IMR-90 (cell line): ENCODE measurements at regions not wholly inside any gene's neighbourhood (a gene's known extent, or its start where the extent isn't known, plus 50 kb on each side); places are given as distances from the start of the nearest gene placed in this dataset.
A peak's percentile ranks its signal among the peaks of the same experiment; 100 is the strongest.

Source experiments
- ATAC-seq: fragments of 200-7000 bp; cut with Tn5 transposase; 2 replicates; pipeline ENCODE4 v1.9.1; 2020; ENCODE audit warnings: low read depth, mild to moderate bottlenecking, moderate library complexity
- BruUV-seq: library from RNA; stranded (reverse); fragments of 400-500 nt; replicated peaks from 2 replicates; lab custom pipeline; 2021; lab: Mats Ljungman, UMichigan
- CTCF ChIA-PET: fragments of 300-600 bp; formaldehyde crosslinking; extraction: SDS; loops from one replicate; lab custom pipeline; 2021; ENCODE audit warnings: antibody characterized with exemption; lab: Yijun Ruan, JAX
- POLR2A ChIA-PET: fragments of 300-600 bp; sonication (Branson Sonifier 250); formaldehyde crosslinking; loops from one replicate; lab custom pipeline; 2022; ENCODE audit warnings: antibody characterized with exemption; ENCODE audit not compliant: unreplicated experiment; lab: Charles Lee
- DNase-seq: peaks from one replicate; pipeline ENCODE4 v3.0.0; 2013
- H2AFZ ChIP-seq: replicated peaks from 2 replicates; pipeline ENCODE3; 2013; ENCODE audit warnings: low read length, mild to moderate bottlenecking; ENCODE audit not compliant: poor library complexity
- H2AK5ac ChIP-seq: 2 replicates; pipeline ENCODE4 v1.6.1; 2013; ENCODE audit warnings: low read depth, low read length, inconsistent platforms
- H2AK9ac ChIP-seq: replicated peaks from 2 replicates; pipeline ENCODE3; 2013; ENCODE audit warnings: mild to moderate bottlenecking, low read depth, low read length, moderate library complexity; ENCODE audit not compliant: poor library complexity
- H2BK120ac ChIP-seq: 2 replicates; pipeline ENCODE4 v1.6.1; 2013; ENCODE audit warnings: low read depth, low read length, inconsistent platforms
- H2BK15ac ChIP-seq: 3 replicates; pipeline ENCODE4 v1.6.1; 2013; ENCODE audit warnings: low read depth, low read length, inconsistent platforms
- H2BK20ac ChIP-seq: 2 replicates; pipeline ENCODE4 v1.6.1; 2013; ENCODE audit warnings: low read depth, mild to moderate bottlenecking, inconsistent platforms, low read length, moderate library complexity
- H2BK5ac ChIP-seq: 2 replicates; pipeline ENCODE4 v1.6.1; 2013; ENCODE audit warnings: mild to moderate bottlenecking, low read depth, low read length, inconsistent platforms; ENCODE audit not compliant: poor library complexity, severe bottlenecking
- H3K14ac ChIP-seq: replicated peaks from 2 replicates; pipeline ENCODE4 v1.6.1; 2013; ENCODE audit warnings: low read depth, low read length, inconsistent platforms
- H3K18ac ChIP-seq: 2 replicates; pipeline ENCODE4 v1.6.1; 2013; ENCODE audit warnings: low read depth, low read length, control low read depth
- H3K23ac ChIP-seq: 2 replicates; pipeline ENCODE4 v1.6.1; 2013; ENCODE audit warnings: low read depth, low read length, inconsistent platforms
- H3K27ac ChIP-seq: 2 replicates; pipeline ENCODE4 v1.5.1; 2013; ENCODE audit warnings: mild to moderate bottlenecking, control low read depth, low read length; ENCODE audit not compliant: insufficient read depth
- H3K27me3 ChIP-seq: 2 replicates; pipeline ENCODE4 v1.6.1; 2013; ENCODE audit warnings: low read length; ENCODE audit not compliant: control insufficient read depth, insufficient read depth
- H3K36me3 ChIP-seq: 2 replicates; pipeline ENCODE4 v1.6.1; 2013; ENCODE audit warnings: low read length, mixed read lengths; ENCODE audit not compliant: control insufficient read depth, insufficient read depth
- H3K4ac ChIP-seq: 2 replicates; pipeline ENCODE4 v1.6.1; 2013; ENCODE audit warnings: low read depth, low read length, inconsistent platforms
- H3K4me1 ChIP-seq: 2 replicates; pipeline ENCODE4 v1.6.1; 2013; ENCODE audit warnings: low read length, mixed read lengths; ENCODE audit not compliant: control insufficient read depth, insufficient read depth
- H3K4me2 ChIP-seq: 2 replicates; pipeline ENCODE4 v1.6.1; 2013; ENCODE audit warnings: low read depth, mild to moderate bottlenecking, control low read depth, low read length, moderate library complexity
- H3K4me3 ChIP-seq: 2 replicates; pipeline ENCODE4 v1.5.1; 2013; ENCODE audit warnings: low read depth, mild to moderate bottlenecking, control low read depth, low read length, moderate library complexity; ENCODE audit not compliant: insufficient read depth
- H3K56ac ChIP-seq: 2 replicates; pipeline ENCODE4 v1.6.1; 2013; ENCODE audit warnings: low read length, inconsistent platforms; ENCODE audit not compliant: insufficient read depth; ENCODE audit errors: extremely low read depth
- H3K79me1 ChIP-seq, 2 experiments: 2 replicates each; pipeline ENCODE4 v1.6.1; 2013; ENCODE audit warnings: low read length in 2 of 2, inconsistent platforms in 1 of 2, low read depth in 1 of 2
- H3K9ac ChIP-seq: 2 replicates; pipeline ENCODE4 v1.6.1; 2013; ENCODE audit warnings: low read depth, low read length, control low read depth
- H3K9me1 ChIP-seq: 2 replicates; pipeline ENCODE4 v1.6.1; 2013; ENCODE audit warnings: low read length, inconsistent platforms; ENCODE audit not compliant: insufficient read depth
- H3K9me3 ChIP-seq: 2 replicates; pipeline ENCODE4 v1.6.1; 2013; ENCODE audit warnings: low read length; ENCODE audit not compliant: control insufficient read depth, insufficient read depth
- H4K20me1 ChIP-seq: 2 replicates; pipeline ENCODE4 v1.6.1; 2013; ENCODE audit warnings: low read length, inconsistent platforms; ENCODE audit not compliant: insufficient read depth
- H4K5ac ChIP-seq: 2 replicates; pipeline ENCODE4 v1.6.1; 2013; ENCODE audit warnings: mild to moderate bottlenecking, low read depth, low read length, control low read depth
- H4K8ac ChIP-seq, 2 experiments: 2 replicates each; pipeline ENCODE4 v1.6.1; 2013; ENCODE audit warnings: low read depth in 2 of 2, low read length in 2 of 2, control low read depth in 1 of 2, inconsistent platforms in 1 of 2
- H4K91ac ChIP-seq: 2 replicates; pipeline ENCODE4 v1.6.1; 2013; ENCODE audit warnings: low read depth, low read length, inconsistent platforms; ENCODE audit not compliant: insufficient read depth
- CEBPB ChIP-seq: IDR thresholded peaks from 2 replicates; pipeline ENCODE4 v1.6.1; 2012; ENCODE audit warnings: low read depth, low read length, improper control_type of control experiment
- CHD1 ChIP-seq: IDR thresholded peaks from 2 replicates; pipeline ENCODE4 v1.6.1; 2012; ENCODE audit warnings: low read depth, low read length, improper control_type of control experiment
- CTCF ChIP-seq: conservative IDR thresholded peaks from 2 replicates; pipeline ENCODE4 v1.5.1; 2012; ENCODE audit warnings: mild to moderate bottlenecking, low read depth, low read length, improper control_type of control experiment
- RAD21 ChIP-seq: IDR thresholded peaks from 2 replicates; pipeline ENCODE4 v1.6.1; 2012; ENCODE audit warnings: low read length, improper control_type of control experiment
- RCOR1 ChIP-seq: IDR thresholded peaks from 2 replicates; pipeline ENCODE4 v1.6.1; 2012; ENCODE audit warnings: mild to moderate bottlenecking, low read length, improper control_type of control experiment; ENCODE audit not compliant: insufficient replicate concordance
- RFX5 ChIP-seq: IDR thresholded peaks from 2 replicates; pipeline ENCODE4 v1.8.0; 2012; ENCODE audit warnings: low read depth, mild to moderate bottlenecking, low read length, moderate library complexity
- SMC3 ChIP-seq: fragments of 150-350 bp; IDR thresholded peaks from 2 replicates; pipeline ENCODE4 v1.6.1; 2016; ENCODE audit warnings: low read depth, mild to moderate bottlenecking, antibody characterized with exemption, low read length, moderate library complexity
- WGBS, 2 experiments: methylation state at CpG; one replicate each; pipeline versions ENCODE4 v1.1.5 to v1.1.7; 2013; ENCODE audit warnings: missing lambda C conversion rate in 2 of 2; ENCODE audit not compliant: insufficient read length in 1 of 2; ENCODE audit errors: extremely low coverage in 2 of 2; 5-methylcytosine and 5-hydroxymethylcytosine counted together
- dilution Hi-C: fragments of 300-500 bp; cut with HindIII; formaldehyde crosslinking; loops from one replicate; pipeline ENCODE4 v1.14.3; 2018; ENCODE audit warnings: low sequenced_read_pairs; ENCODE audit not compliant: unreplicated experiment
- in situ Hi-C: fragments of 300-500 bp; cut with MboI; formaldehyde crosslinking; loops from 3 replicates; pipeline ENCODE4 v1.14.3; 2019; ENCODE audit warnings: low sequenced_read_pairs, inconsistent platforms, mixed read lengths
- intact Hi-C: fragments of 100-400 bp; cut with micrococcal nuclease; formaldehyde crosslinking; loops from 2 replicates; pipeline ENCODE4 v1.10.0; 2022

GRCh38 chr2:19667085-19667484 lies 234.7 kb downstream of the TTC32 start:
- Histone ChIP-seq H2BK15ac (no peak overlapping the region), H4K8ac (no peak overlapping the region), H4K5ac (no peak overlapping the region), H2AK9ac (no peak overlapping the region), H2BK120ac (no peak overlapping the region), H3K4me1 (no peaks in the 10 kb centered on the region; the same call in 1 of the 2 replicates), H3K9me3 (no peaks in the 10 kb centered on the region), H3K27ac (no peak overlapping the region), H2BK5ac (no peak overlapping the region), H3K4me3 (no peak overlapping the region), H3K36me3 (no peaks in the 10 kb centered on the region), H2AFZ (no peak overlapping the region), H3K14ac (no peak overlapping the region), H3K9ac (no peak overlapping the region), H3K79me1 (no peaks in the 10 kb centered on the region), H2BK20ac (no peak overlapping the region), H3K56ac (no peak overlapping the region), H3K9me1 (no peaks in the 10 kb centered on the region), H2AK5ac (no peak overlapping the region), H3K4ac (no peak overlapping the region), H3K27me3 (peaks cover 4% of the 10 kb centered on the region), H3K23ac (no peak overlapping the region), H4K91ac (no peak overlapping the region), H3K18ac (no peak overlapping the region), H4K20me1 (no peaks in the 10 kb centered on the region), H3K4me2 (no peak overlapping the region)
- ChIA-PET POLR2A (no interaction called here), CTCF (interaction anchor here (1.2 to 1.5 kb wide), 2 partner anchors 76 to 297 kb away, joined by 3 to 4 read pairs; no protein-coding TSS in a partner anchor)
- intact Hi-C loops (loop anchor here (1.0 to 10.0 kb wide), 4 partner anchors 298 to 1232 kb away; no protein-coding TSS in a partner anchor), dilution Hi-C loops (no loop called here), in situ Hi-C loops (loop anchor here (25.0 kb wide), 1 partner anchor 1155 kb away; no protein-coding TSS in a partner anchor)
- peak; percentile 59 for DNase-seq
- peak; percentile 51 for ATAC-seq
- TF ChIP-seq RCOR1 (no peak), RFX5 (no peak), CTCF (peak; percentile 47), SMC3 (peak; percentile 40), CHD1 (no peak), RAD21 (peak; percentile 58), CEBPB (peak; percentile 35; the same call in 1 of the 2 replicates)
- no TSS peak for BruUV-seq
- no CpG with 5 or more reads among the region's 3 CpGs for WGBS, 2 experiments
